GM13976 (cell line): ENCODE measurements at regions not wholly inside any gene's neighbourhood (a gene's known extent, or its start where the extent isn't known, plus 50 kb on each side); places are given as distances from the start of the nearest gene placed in this dataset.
"Not testable (repeated sequence)": the region's sequence is repeated elsewhere in the genome, so short reads cannot be mapped to it uniquely, and the experiment has no call there.

Experiments used
- DNase-seq: peaks from one replicate; pipeline ENCODE4 v3.0.0; 2012; ENCODE audit warnings: low spot score
- CTCF ChIP-seq: IDR thresholded peaks from 2 replicates; pipeline ENCODE4 v1.5.1; 2012; ENCODE audit warnings: borderline replicate concordance, mild to moderate bottlenecking; ENCODE audit not compliant: insufficient read depth; ENCODE audit errors: extremely low read depth, missing control alignments, control extremely low read depth
- in situ Hi-C: fragments of 300-500 bp; cut with MboI; formaldehyde crosslinking; loops from one replicate; pipeline ENCODE4 v1.12.0; 2022; ENCODE audit warnings: low sequenced_read_pairs, mixed read lengths, inconsistent platforms; ENCODE audit not compliant: unreplicated experiment

GRCh38 chr6:127397729-127398630 lies 54.6 kb upstream of the ECHDC1 start:
- TF ChIP-seq CTCF: no peak
- DNase-seq: no peak
- in situ Hi-C loops: no loop called here

GRCh38 chr6:127397171-127397597 lies 53.8 kb upstream of the ECHDC1 start:
- DNase-seq, in situ Hi-C loops: not testable (repeated sequence)
